Breast epithelium (tissue), 4 donors: ENCODE measurements at regions not wholly inside any gene's neighbourhood (a gene's known extent, or its start where the extent isn't known, plus 50 kb on each side); places are given as distances from the start of the nearest gene placed in this dataset.
A peak's percentile ranks its signal among the peaks of the same experiment; 100 is the strongest.
"Not testable (repeated sequence)": the region's sequence is repeated elsewhere in the genome, so short reads cannot be mapped to it uniquely, and the experiment has no call there.

Experiments
- DNase-seq, 2 donors: peaks; one replicate each; pipeline ENCODE4 v3.0.0-alpha.2; 2019; ENCODE audit warnings: low spot score in 2 of 2
- H3K27ac ChIP-seq, 2 donors: fragments of 200-600 bp; sonication (generic) in 1 of 2; one replicate each; pipeline ENCODE4 v1.5.1; 2016 to 2019; ENCODE audit warnings: mild to moderate bottlenecking in 1 of 2
- H3K27me3 ChIP-seq, 2 donors: fragments of 200-600 bp; sonication (generic) in 1 of 2; one replicate each; pipeline versions ENCODE4 v1.5.1 to v1.6.0; 2017 to 2019; ENCODE audit warnings: control low read depth in 1 of 2, mild to moderate bottlenecking in 1 of 2
- H3K36me3 ChIP-seq: fragments of 200-600 bp; one replicate; pipeline ENCODE4 v1.5.1; 2019
- H3K4me1 ChIP-seq, 2 donors: fragments of 200-600 bp; sonication (generic); one replicate each; pipeline ENCODE4 v1.5.1; 2016 to 2019; ENCODE audit warnings: control low read depth in 1 of 2
- H3K4me3 ChIP-seq, 3 donors: fragments of 200-600 bp; sonication (generic); 1 replicate in 2 of 3; 2 replicates in 1 of 3; pipeline ENCODE4 v1.5.1; 2016 to 2019; ENCODE audit warnings: mild to moderate bottlenecking in 3 of 3, moderate library complexity in 2 of 3
- H3K9me3 ChIP-seq, 2 donors: fragments of 200-600 bp; sonication (generic) in 1 of 2; one replicate each; pipeline ENCODE4 v1.5.1; 2016 to 2019; ENCODE audit warnings: control low read depth in 1 of 2
- POLR2A ChIP-seq: fragments of 450-650 bp; IDR thresholded peaks from one replicate; pipeline ENCODE4 v1.6.1; 2016; ENCODE audit warnings: antibody characterized with exemption, mild to moderate bottlenecking, moderate library complexity
- POLR2AphosphoS5 ChIP-seq, 3 donors: sonication (generic); formaldehyde crosslinking; IDR thresholded peaks; one replicate each; pipeline ENCODE4 v1.6.1; 2017; ENCODE audit warnings: antibody characterized with exemption in 3 of 3
- intact Hi-C: fragments of 100-400 bp; cut with DNase I; formaldehyde crosslinking; loops from one replicate; pipeline ENCODE4 v1.15.1; 2023; ENCODE audit warnings: low total_unique reads
- TF ChIP-seq, protein P1 (sequence below), 3 donors: fragments of 450-650 bp; IDR thresholded peaks; one replicate each; pipeline ENCODE4 v1.5.1; 2016 to 2017; ENCODE audit warnings: antibody characterized with exemption in 3 of 3, mild to moderate bottlenecking in 3 of 3, moderate library complexity in 3 of 3

- no peaks in the 10 kb centered on the region for H3K9me3 ChIP-seq
- H3K4me1 ChIP-seq, result no peaks in the 10 kb centered on the region
- no peak overlapping the region for H3K27ac ChIP-seq
- H3K4me3 ChIP-seq, result no peak overlapping the region
- TF ChIP-seq POLR2A, result no peak
- TF ChIP-seq, protein P1, sequence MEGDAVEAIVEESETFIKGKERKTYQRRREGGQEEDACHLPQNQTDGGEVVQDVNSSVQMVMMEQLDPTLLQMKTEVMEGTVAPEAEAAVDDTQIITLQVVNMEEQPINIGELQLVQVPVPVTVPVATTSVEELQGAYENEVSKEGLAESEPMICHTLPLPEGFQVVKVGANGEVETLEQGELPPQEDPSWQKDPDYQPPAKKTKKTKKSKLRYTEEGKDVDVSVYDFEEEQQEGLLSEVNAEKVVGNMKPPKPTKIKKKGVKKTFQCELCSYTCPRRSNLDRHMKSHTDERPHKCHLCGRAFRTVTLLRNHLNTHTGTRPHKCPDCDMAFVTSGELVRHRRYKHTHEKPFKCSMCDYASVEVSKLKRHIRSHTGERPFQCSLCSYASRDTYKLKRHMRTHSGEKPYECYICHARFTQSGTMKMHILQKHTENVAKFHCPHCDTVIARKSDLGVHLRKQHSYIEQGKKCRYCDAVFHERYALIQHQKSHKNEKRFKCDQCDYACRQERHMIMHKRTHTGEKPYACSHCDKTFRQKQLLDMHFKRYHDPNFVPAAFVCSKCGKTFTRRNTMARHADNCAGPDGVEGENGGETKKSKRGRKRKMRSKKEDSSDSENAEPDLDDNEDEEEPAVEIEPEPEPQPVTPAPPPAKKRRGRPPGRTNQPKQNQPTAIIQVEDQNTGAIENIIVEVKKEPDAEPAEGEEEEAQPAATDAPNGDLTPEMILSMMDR (IDR thresholded peaks at IDR 0.05), result peak; percentile 23 to 37 (median 33)
- no peaks in the 10 kb centered on the region for H3K36me3 ChIP-seq
- DNase-seq, result no peak
- H3K27me3 ChIP-seq, result peaks cover 0 to 20% of the 10 kb centered on the region in 2 donors
- intact Hi-C loops, result no loop called here
Observed at GRCh38 chrX:130539721-130540321, 138.0 kb downstream of the RBMX2 start.

DNA sequence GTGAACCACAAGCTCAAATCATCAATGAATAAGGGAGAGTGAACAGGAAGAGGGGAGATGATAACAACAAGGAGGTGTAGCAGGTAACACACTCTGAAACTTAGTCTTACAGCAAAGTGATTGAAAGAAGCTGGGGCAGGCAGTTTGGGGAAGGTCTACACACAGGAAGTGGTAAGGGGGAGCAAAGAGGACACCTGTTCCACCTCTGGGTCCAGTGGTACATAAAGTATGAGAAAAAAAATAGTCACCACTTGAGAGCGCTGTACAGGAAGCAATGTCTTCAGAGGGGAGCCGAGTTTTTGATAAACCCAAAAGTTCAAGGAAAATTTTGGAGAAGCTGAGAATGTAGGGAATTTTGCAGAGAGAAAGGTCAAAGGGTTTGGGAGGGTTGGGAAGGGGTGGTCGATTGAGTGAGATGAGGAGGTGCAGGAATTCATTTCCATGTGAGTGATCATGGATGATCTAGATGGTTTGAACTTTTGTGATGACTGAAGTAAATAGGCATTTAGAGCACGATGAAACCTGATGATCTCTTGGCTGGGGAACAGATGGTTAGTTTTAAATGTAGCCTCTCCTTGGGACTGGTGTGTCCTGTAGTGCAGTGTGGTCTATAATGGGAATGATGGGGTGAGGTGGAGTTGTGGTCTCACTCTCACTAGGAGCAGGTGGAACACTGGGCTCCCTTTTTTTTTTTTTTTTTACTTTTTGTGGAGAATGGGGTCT, 142.0 kb downstream of the RBMX2 start:
- no peak for DNase-seq
- Histone ChIP-seq H3K9me3 (no peaks in the 10 kb centered on the region), H3K4me3 (no peak overlapping the region), H3K27me3 (peaks cover 0 to 21% of the 10 kb centered on the region in 2 donors), H3K27ac (no peak overlapping the region), H3K36me3 (no peaks in the 10 kb centered on the region), H3K4me1 (no peaks in the 10 kb centered on the region)
- TF ChIP-seq POLR2AphosphoS5 (IDR thresholded peaks at IDR 0.05) (no peak), POLR2A (no peak)
- TF ChIP-seq, protein P1 (IDR thresholded peaks at IDR 0.05), result no peak
- intact Hi-C loops, result no loop called here

GRCh38 chrX:130545796-130546195, 144.0 kb downstream of the RBMX2 start:
- intact Hi-C loops, result no loop called here
- TF ChIP-seq POLR2A (no peak), POLR2AphosphoS5 (IDR thresholded peaks at IDR 0.05) (no peak)
- TF ChIP-seq, protein P1 (IDR thresholded peaks at IDR 0.05), result no peak
- peaks cover 0 to 30% of the 10 kb centered on the region in 2 donors for H3K27me3 ChIP-seq
- DNase-seq, result no peak
- H3K36me3 ChIP-seq, result no peaks in the 10 kb centered on the region
- H3K9me3 ChIP-seq, result no peaks in the 10 kb centered on the region
- no peak overlapping the region for H3K4me3 ChIP-seq
- H3K4me1 ChIP-seq, result no peaks in the 10 kb centered on the region
- no peak overlapping the region for H3K27ac ChIP-seq

DNA sequence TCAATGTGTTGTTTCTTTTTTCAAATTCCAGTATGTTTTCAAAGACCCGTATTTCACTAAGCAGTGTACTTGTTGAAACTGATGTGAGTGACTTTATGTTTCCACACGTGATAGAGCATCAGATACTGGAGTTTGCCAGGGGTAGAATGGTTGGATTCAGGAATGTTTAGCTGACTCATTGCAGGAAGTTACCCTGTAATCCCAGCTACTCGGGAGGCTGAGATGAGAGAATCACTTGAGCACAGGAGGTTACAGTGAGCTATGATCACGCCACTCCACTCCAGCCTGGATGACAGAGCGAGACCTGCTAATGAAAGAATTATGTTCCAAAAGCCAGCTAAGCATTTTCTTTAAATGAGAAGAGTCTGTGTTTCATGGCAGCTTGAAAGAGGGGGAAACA, 147.6 kb downstream of the RBMX2 start:
- H3K4me3 ChIP-seq, H3K36me3 ChIP-seq, H3K4me1 ChIP-seq, intact Hi-C loops, DNase-seq, H3K27ac ChIP-seq, H3K9me3 ChIP-seq: not testable (repeated sequence)
- peaks cover 0 to 47% of the 10 kb centered on the region in 2 donors for H3K27me3 ChIP-seq

- peaks cover 0 to 48% of the 10 kb centered on the region in 2 donors for H3K27me3 ChIP-seq
Observed at GRCh38 chrX:130550351-130550750, 148.6 kb downstream of the RBMX2 start.

More at GRCh38 chrX:130550351-130550750, 148.6 kb downstream of the RBMX2 start:
- intact Hi-C loops, result no loop called here
- DNase-seq, result no peak
- Histone ChIP-seq H3K4me1 (no peaks in the 10 kb centered on the region), H3K36me3 (no peaks in the 10 kb centered on the region), H3K9me3 (no peaks in the 10 kb centered on the region), H3K27ac (no peak overlapping the region), H3K4me3 (no peak overlapping the region)
- TF ChIP-seq, protein P1 (IDR thresholded peaks at IDR 0.05), result no peak
- TF ChIP-seq POLR2AphosphoS5 (IDR thresholded peaks at IDR 0.05), result no peak
- no peak for TF ChIP-seq POLR2A
